GM12872 (cell line): ENCODE measurements at regions not wholly inside any gene's neighbourhood (a gene's known extent, or its start where the extent isn't known, plus 50 kb on each side); places are given as distances from the start of the nearest gene placed in this dataset.

Source experiments
- TF ChIP-seq, protein P1 (sequence below): IDR thresholded peaks from 3 replicates; pipeline ENCODE4 v1.5.1; 2011; ENCODE audit warnings: low read depth, mild to moderate bottlenecking, low read length, moderate library complexity; ENCODE audit not compliant: insufficient read depth

DNA sequence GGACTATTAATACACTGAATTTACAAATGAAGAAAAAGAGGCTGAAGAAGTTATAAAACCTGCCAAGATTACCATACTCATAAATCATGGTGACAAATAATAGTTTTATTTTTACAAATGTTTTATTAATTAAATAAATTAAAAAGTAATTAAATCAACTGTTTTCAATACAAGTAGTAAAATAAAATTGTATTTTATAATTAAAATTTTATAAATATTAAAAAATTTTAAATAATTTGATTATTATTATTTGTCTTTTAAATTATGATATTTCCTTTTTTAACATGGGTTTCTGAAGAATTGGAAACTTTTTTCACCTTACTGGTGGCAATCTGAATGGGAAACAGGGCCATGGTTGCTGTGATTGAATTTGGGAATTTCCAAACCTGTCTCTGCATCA lies 177.3 kb upstream of the TSHZ2 start:
- TF ChIP-seq, protein P1, sequence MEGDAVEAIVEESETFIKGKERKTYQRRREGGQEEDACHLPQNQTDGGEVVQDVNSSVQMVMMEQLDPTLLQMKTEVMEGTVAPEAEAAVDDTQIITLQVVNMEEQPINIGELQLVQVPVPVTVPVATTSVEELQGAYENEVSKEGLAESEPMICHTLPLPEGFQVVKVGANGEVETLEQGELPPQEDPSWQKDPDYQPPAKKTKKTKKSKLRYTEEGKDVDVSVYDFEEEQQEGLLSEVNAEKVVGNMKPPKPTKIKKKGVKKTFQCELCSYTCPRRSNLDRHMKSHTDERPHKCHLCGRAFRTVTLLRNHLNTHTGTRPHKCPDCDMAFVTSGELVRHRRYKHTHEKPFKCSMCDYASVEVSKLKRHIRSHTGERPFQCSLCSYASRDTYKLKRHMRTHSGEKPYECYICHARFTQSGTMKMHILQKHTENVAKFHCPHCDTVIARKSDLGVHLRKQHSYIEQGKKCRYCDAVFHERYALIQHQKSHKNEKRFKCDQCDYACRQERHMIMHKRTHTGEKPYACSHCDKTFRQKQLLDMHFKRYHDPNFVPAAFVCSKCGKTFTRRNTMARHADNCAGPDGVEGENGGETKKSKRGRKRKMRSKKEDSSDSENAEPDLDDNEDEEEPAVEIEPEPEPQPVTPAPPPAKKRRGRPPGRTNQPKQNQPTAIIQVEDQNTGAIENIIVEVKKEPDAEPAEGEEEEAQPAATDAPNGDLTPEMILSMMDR, result no peak

DNA sequence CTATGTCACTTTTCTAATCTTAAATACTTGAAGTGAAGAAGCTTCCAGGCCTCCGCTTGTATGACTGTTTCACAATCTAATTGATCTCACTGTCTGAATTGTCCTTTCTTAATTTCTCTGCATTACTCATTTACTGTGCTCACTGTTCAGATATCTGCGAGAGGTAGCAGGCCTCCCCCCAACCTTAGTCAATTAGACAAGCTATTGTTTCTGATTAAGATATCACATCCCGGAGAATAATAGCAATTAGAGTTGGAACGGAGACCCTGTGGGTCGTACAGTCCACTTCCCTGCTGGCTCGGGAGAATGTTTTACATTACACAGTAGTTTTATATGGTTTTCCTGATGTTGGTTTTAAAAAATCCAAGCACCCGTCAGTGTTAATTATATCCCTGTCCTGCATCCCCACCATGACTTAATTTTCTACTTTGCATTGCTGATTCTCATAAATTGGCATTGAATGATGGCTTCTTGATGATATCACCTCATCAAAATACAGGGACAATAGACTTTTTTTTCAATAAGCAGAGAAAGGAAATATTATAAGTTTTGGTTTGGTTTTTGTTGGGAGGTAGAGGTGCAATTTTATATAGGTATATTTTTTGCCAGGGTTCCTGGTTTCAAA lies 178.7 kb upstream of the TSHZ2 start:
- TF ChIP-seq, protein P1, result no peak

DNA sequence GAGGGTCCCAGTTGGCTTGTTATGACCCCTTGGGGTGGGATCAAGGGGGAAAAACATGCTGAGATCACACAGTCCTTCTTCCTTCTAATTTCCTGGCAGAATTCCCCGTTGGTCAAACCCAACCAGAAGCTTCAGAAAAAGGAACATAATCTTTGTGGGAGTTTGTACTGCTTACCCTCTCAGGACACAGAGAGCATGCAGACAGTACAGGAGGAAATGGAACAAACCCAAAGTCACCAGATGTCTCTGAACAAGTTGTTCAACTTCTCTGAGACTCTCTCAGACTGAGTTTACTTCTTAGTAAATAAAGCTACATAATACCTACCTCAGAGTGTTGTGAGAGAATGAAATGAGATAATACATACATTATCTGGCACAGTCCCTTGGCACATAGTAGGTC lies 181.1 kb upstream of the TSHZ2 start:
- TF ChIP-seq, protein P1, result no peak

DNA sequence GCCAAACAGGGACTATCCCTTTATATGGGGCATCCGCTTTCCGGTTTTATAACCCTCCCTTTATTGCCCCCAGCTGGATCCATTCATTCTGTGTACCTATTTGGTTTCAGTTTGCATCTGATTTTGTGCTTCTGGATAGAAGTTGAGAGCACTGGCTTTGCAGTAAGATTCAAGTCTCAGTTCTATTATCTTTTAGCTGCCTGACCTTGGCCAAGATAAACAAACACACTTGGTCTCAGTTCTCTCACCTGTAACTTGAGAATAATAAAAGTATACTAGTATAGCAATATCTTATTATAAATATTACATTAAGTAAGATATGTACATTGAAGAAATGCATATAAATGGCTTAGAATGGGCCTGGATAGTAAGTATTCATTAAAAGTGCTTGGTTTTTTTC lies 182.4 kb upstream of the TSHZ2 start:
- TF ChIP-seq, protein P1, result no peak

DNA sequence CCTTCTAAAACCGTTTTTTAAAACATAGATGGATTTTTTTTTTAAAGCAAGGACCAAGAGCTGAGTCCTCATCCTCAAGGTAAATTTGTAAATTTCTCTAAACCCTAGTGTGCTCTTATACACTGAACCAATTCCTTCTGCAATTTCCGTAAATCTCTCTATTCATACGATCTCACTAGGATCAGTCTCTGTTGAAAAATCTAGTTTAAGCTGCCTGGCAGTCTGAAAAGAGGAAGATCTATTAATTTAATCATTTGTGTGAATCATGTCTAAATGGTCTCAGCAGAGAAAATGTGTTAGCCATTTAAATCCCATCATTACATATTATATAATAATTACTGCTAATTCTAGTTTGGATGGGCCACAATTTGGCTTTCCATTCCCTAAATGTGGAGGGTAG lies 184.2 kb upstream of the TSHZ2 start:
- TF ChIP-seq, protein P1, result no peak

DNA sequence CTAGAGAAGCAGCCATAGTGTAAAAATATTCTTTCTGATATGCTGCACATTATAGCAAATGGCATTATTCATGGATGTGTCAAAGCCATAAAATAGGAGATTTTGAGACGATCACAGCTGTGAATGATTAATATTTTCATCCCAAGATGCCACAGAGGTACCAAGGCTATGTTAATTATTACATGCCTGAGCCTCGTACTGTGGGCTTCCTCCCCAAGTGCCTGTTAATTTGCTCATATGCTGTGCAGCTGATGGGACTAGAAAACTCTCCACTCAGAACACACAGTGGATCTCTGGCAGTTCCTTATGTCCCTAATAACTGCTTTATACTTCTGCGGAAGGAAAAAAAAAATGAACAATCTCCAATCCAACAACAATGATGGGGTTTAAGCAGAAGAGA lies 184.9 kb upstream of the TSHZ2 start:
- TF ChIP-seq, protein P1, result no peak

DNA sequence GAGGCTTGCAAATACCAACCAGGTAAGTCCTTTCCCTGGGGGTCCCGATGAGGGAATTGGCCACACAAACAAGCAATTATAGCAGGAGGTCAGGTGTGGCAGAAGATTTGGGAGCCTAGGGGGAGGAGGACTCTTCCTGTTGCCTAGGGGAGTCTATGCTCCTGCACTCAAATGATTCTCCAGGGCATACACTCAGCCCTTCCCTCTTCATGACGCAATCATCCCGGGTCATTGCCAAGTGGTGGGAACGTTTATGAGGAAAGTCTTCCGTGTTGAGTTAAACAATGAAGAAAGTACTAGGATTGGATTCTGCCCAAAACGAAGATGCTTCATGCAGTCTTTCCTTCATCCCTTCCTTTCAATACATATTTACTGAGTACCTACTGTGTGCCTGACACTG lies 186.5 kb upstream of the TSHZ2 start:
- TF ChIP-seq, protein P1, result no peak
